B cell (primary cell): ENCODE measurements at regions not wholly inside any gene's neighbourhood (a gene's known extent, or its start where the extent isn't known, plus 50 kb on each side); places are given as distances from the start of the nearest gene placed in this dataset.

Source experiments
- ATAC-seq: fragments of 200-7000 bp; cut with Tn5 transposase; one replicate; pipeline ENCODE4 v1.10.0; 2021; ENCODE audit warnings: low read depth, mild to moderate bottlenecking, moderate number of reproducible peaks, moderate library complexity
- CTCF ChIA-PET: fragments of 350-600 bp; sonication (Branson Sonifier 250); formaldehyde crosslinking; loops from one replicate; lab custom pipeline; 2021; ENCODE audit warnings: antibody characterized with exemption, inconsistent platforms; lab: Charles Lee
- POLR2A ChIA-PET: fragments of 350-600 bp; sonication (Branson Sonifier 250); formaldehyde crosslinking; loops from one replicate; lab custom pipeline; 2021; ENCODE audit warnings: antibody characterized with exemption; lab: Charles Lee
- DNase-seq: peaks from one replicate; pipeline ENCODE4 v3.0.0; 2013
- H2AFZ ChIP-seq: 2 replicates; pipeline ENCODE4 v1.6.1; 2012; ENCODE audit warnings: mild to moderate bottlenecking, low read depth, low read length; ENCODE audit not compliant: insufficient read depth, poor library complexity, severe bottlenecking
- H3K27ac ChIP-seq, 2 donors: 1 replicate in 1 of 2; 2 replicates in 1 of 2; pipeline ENCODE4 v1.5.1; 2012 to 2013; ENCODE audit warnings: low read length in 2 of 2, mild to moderate bottlenecking in 2 of 2, moderate library complexity in 1 of 2
- H3K27me3 ChIP-seq, 4 experiments: fragments of 200-600 bp in 1 of 4; sonication (generic) in 1 of 4; replicated peaks in 1 of 4; 1 replicate in 2 of 4; 2 replicates in 2 of 4; pipeline versions ENCODE4 v1.6.1 to v1.7.0; 2013 to 2016; ENCODE audit warnings: low read length in 3 of 4, mild to moderate bottlenecking in 2 of 4, mixed read lengths in 1 of 4, moderate library complexity in 1 of 4; ENCODE audit not compliant: insufficient read depth in 4 of 4, control insufficient read depth in 3 of 4; ENCODE audit errors: control extremely low read depth in 1 of 4
- H3K36me3 ChIP-seq, 2 experiments: replicated peaks in 1 of 2; 1 replicate in 1 of 2; 2 replicates in 1 of 2; pipeline versions ENCODE4 v1.6.1 to v1.7.1; 2013; ENCODE audit warnings: low read length in 1 of 2; ENCODE audit not compliant: insufficient read depth in 2 of 2, control insufficient read depth in 1 of 2; ENCODE audit errors: control extremely low read depth in 1 of 2, extremely low read depth in 1 of 2
- H3K4me1 ChIP-seq, 2 donors: fragments of 200-600 bp in 1 of 2; sonication (generic) in 1 of 2; 1 replicate in 1 of 2; 2 replicates in 1 of 2; pipeline versions ENCODE4 v1.5.1 to v1.6.1; 2013 to 2017; ENCODE audit warnings: low read length in 2 of 2; ENCODE audit not compliant: control insufficient read depth in 2 of 2, insufficient read depth in 2 of 2
- H3K4me2 ChIP-seq: replicated peaks from 2 replicates; pipeline ENCODE3; 2012; ENCODE audit warnings: mild to moderate bottlenecking, low read depth, low read length; ENCODE audit not compliant: poor library complexity, severe bottlenecking
- H3K4me3 ChIP-seq, 5 experiments: fragments of 200-600 bp in 1 of 5; sonication (generic) in 1 of 5; 1 replicate in 3 of 5; 2 replicates in 2 of 5; pipeline versions ENCODE4 v1.5.1 to v1.7.0; 2011 to 2016; ENCODE audit warnings: low read length in 4 of 5, mild to moderate bottlenecking in 4 of 5, low read depth in 2 of 5, control low read depth in 1 of 5, moderate library complexity in 1 of 5; ENCODE audit not compliant: insufficient read depth in 1 of 5; ENCODE audit errors: control extremely low read depth in 1 of 5, extremely low read depth in 1 of 5
- H3K79me2 ChIP-seq: fragments of 200-600 bp; sonication (generic); one replicate; pipeline ENCODE4 v1.6.0; 2016; ENCODE audit warnings: low read length; ENCODE audit not compliant: control insufficient read depth, insufficient read depth
- H3K9ac ChIP-seq: fragments of 200-600 bp; sonication (generic); 2 replicates; pipeline ENCODE4 v1.6.1; 2017; ENCODE audit warnings: mild to moderate bottlenecking, low read length, moderate library complexity
- H3K9me3 ChIP-seq, 3 donors: one replicate each; pipeline versions ENCODE4 v1.6.1 to v1.7.1; 2013; ENCODE audit warnings: low read length in 2 of 3; ENCODE audit not compliant: control insufficient read depth in 2 of 3, insufficient read depth in 1 of 3; ENCODE audit errors: control extremely low read depth in 1 of 3
- H4K20me1 ChIP-seq: 2 replicates; pipeline ENCODE4 v1.6.0; 2012; ENCODE audit warnings: mild to moderate bottlenecking, low read length; ENCODE audit not compliant: insufficient read depth, control insufficient read depth, poor library complexity, severe bottlenecking
- H3K27ac Mint-ChIP-seq: one replicate; pipeline ENCODE4 v1.8.0; 2021; ENCODE audit warnings: mixed read lengths
- H3K27me3 Mint-ChIP-seq: one replicate; pipeline ENCODE4 v1.8.0; 2021; ENCODE audit warnings: mixed read lengths
- H3K4me1 Mint-ChIP-seq: one replicate; pipeline ENCODE4 v1.8.0; 2021; ENCODE audit warnings: mixed read lengths
- H3K4me3 Mint-ChIP-seq: one replicate; pipeline ENCODE4 v1.8.0; 2021; ENCODE audit warnings: mixed read lengths
- H3K9me3 Mint-ChIP-seq: one replicate; pipeline ENCODE4 v1.8.0; 2022; ENCODE audit warnings: mixed read lengths; ENCODE audit not compliant: insufficient read depth
- CTCF ChIP-seq: fragments of 200-600 bp; IDR thresholded peaks from one replicate; pipeline ENCODE4 v1.8.0; 2022; ENCODE audit warnings: antibody characterized with exemption, mild to moderate bottlenecking
- EZH2 ChIP-seq: IDR thresholded peaks from 2 replicates; pipeline ENCODE4 v1.6.1; 2012; ENCODE audit warnings: borderline replicate concordance, low read depth, mild to moderate bottlenecking, moderate library complexity, low read length; ENCODE audit not compliant: insufficient read depth, poor library complexity, severe bottlenecking
- WGBS: methylation state at CpG from one replicate; pipeline ENCODE4 v1.1.5; 2013; ENCODE audit warnings: missing lambda C conversion rate; ENCODE audit not compliant: insufficient coverage; 5-methylcytosine and 5-hydroxymethylcytosine counted together
- intact Hi-C: fragments of 100-400 bp; cut with micrococcal nuclease; formaldehyde crosslinking; loops from one replicate; pipeline ENCODE4 v1.10.0; 2022

- Histone ChIP-seq H3K9ac (no peak overlapping the region), H3K79me2 (no peaks in the 10 kb centered on the region), H3K4me2 (no peak overlapping the region), H3K4me3 (no peak overlapping the region), H3K4me1 (no peaks in the 10 kb centered on the region), H3K9me3 (peaks cover 0 to 19% (median 3%) of the 10 kb centered on the region in 3 donors), H2AFZ (no peak overlapping the region), H4K20me1 (no peaks in the 10 kb centered on the region), H3K36me3 (no peaks in the 10 kb centered on the region), H3K27ac (no peak overlapping the region), H3K27me3 (no peaks in the 10 kb centered on the region)
- WGBS = 97% methylated on average over 3 of the region's 6 CpGs
- Mint-ChIP-seq H3K27ac (no peak overlapping the region), H3K27me3 (no peaks in the 10 kb centered on the region), H3K4me3 (no peak overlapping the region), H3K9me3 (no peaks in the 10 kb centered on the region), H3K4me1 (no peaks in the 10 kb centered on the region)
- intact Hi-C loops = no loop called here
- ChIA-PET POLR2A (no interaction called here), CTCF (no interaction called here)
- TF ChIP-seq CTCF (no peak), EZH2 (no peak)
- ATAC-seq (no peak), DNase-seq (no peak)
These were observed 551.7 kb upstream of the AMOT start for GRCh38 chrX:113392355-113392754.

GRCh38 chrX:113391875-113392274 lies 551.2 kb upstream of the AMOT start:
- H3K27me3 ChIP-seq = no peaks in the 10 kb centered on the region
- ChIA-PET POLR2A (no interaction called here), CTCF (no interaction called here)
- H3K4me1 Mint-ChIP-seq = no peaks in the 10 kb centered on the region
- H3K27ac ChIP-seq = no peak overlapping the region
- no peaks in the 10 kb centered on the region for H3K9me3 Mint-ChIP-seq
- H2AFZ ChIP-seq = no peak overlapping the region
- ATAC-seq (no peak), DNase-seq (no peak)
- H4K20me1 ChIP-seq = no peaks in the 10 kb centered on the region
- peaks cover 0 to 19% (median 3%) of the 10 kb centered on the region in 3 donors for H3K9me3 ChIP-seq
- no peaks in the 10 kb centered on the region for H3K36me3 ChIP-seq
- H3K9ac ChIP-seq = no peak overlapping the region
- no peak overlapping the region for H3K4me2 ChIP-seq
- no peaks in the 10 kb centered on the region for H3K79me2 ChIP-seq
- no peaks in the 10 kb centered on the region for H3K27me3 Mint-ChIP-seq
- no peak for TF ChIP-seq EZH2
- TF ChIP-seq CTCF = no peak
- H3K27ac Mint-ChIP-seq = no peak overlapping the region
- 87% methylated on average over 9 of the region's 13 CpGs for WGBS
- no peaks in the 10 kb centered on the region for H3K4me1 ChIP-seq
- intact Hi-C loops = no loop called here
- no peak overlapping the region for H3K4me3 ChIP-seq
- no peak overlapping the region for H3K4me3 Mint-ChIP-seq
